Left ventricle myocardium inferior (tissue), 1 donor: ENCODE measurements at regions not wholly inside any gene's neighbourhood (a gene's known extent, or its start where the extent isn't known, plus 50 kb on each side); places are given as distances from the start of the nearest gene placed in this dataset.

Source experiments
- DNase-seq: peaks from one replicate; pipeline ENCODE4 v3.0.0-alpha.2; 2020
- H3K27ac ChIP-seq: fragments of 200-600 bp; replicated peaks from 2 replicates; pipeline ENCODE4 v1.8.0; 2021
- H3K27me3 ChIP-seq: fragments of 200-600 bp; 2 replicates; pipeline ENCODE4 v1.8.0; 2021; ENCODE audit warnings: low read depth
- H3K36me3 ChIP-seq: fragments of 200-600 bp; 2 replicates; pipeline ENCODE4 v1.8.0; 2021
- H3K4me1 ChIP-seq: fragments of 200-600 bp; 2 replicates; pipeline ENCODE4 v1.8.0; 2021
- H3K4me3 ChIP-seq: fragments of 200-600 bp; 2 replicates; pipeline ENCODE4 v1.8.0; 2021; ENCODE audit warnings: mild to moderate bottlenecking, moderate library complexity
- H3K9me3 ChIP-seq: fragments of 200-600 bp; replicated peaks from 2 replicates; pipeline ENCODE4 v1.8.0; 2021
- intact Hi-C: fragments of 100-400 bp; cut with micrococcal nuclease; formaldehyde crosslinking; loops from one replicate; pipeline ENCODE4 v1.11.0; 2022
- TF ChIP-seq, protein P1 (sequence below): fragments of 200-600 bp; IDR thresholded peaks from 2 replicates; pipeline ENCODE4 v1.8.0; 2021; ENCODE audit warnings: antibody characterized with exemption, mild to moderate bottlenecking, borderline replicate concordance
- donor health status: DM: no; HTN: yes; CAD: no; lungs with severe emphysema.

DNA sequence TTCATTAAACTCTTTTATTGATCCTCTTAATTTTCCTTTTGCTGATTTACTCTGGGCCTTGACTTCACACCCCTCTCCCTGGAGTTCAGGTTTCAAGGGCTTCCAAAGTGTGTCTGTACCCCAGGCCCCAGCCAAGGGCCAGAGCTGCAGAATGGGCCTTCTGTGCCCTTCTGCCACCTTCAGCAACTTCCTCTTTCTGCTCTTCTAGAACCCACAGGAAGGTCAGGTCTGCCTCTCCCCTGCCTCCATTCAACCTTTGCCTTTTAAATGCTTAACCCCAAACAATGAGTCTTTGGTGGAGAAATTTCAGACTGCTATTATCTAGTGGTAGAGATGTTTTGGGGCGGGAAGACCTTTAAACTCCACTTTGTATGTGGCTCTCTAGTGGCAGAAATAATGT, 63.1 kb downstream of the TSN start:
- Histone ChIP-seq H3K36me3 (no peaks in the 10 kb centered on the region), H3K27me3 (no peaks in the 10 kb centered on the region), H3K27ac (no peak overlapping the region), H3K4me3 (no peak overlapping the region), H3K4me1 (no peaks in the 10 kb centered on the region), H3K9me3 (peaks cover 24% of the 10 kb centered on the region)
- intact Hi-C loops = no loop called here
- DNase-seq = no peak
- TF ChIP-seq, protein P1, sequence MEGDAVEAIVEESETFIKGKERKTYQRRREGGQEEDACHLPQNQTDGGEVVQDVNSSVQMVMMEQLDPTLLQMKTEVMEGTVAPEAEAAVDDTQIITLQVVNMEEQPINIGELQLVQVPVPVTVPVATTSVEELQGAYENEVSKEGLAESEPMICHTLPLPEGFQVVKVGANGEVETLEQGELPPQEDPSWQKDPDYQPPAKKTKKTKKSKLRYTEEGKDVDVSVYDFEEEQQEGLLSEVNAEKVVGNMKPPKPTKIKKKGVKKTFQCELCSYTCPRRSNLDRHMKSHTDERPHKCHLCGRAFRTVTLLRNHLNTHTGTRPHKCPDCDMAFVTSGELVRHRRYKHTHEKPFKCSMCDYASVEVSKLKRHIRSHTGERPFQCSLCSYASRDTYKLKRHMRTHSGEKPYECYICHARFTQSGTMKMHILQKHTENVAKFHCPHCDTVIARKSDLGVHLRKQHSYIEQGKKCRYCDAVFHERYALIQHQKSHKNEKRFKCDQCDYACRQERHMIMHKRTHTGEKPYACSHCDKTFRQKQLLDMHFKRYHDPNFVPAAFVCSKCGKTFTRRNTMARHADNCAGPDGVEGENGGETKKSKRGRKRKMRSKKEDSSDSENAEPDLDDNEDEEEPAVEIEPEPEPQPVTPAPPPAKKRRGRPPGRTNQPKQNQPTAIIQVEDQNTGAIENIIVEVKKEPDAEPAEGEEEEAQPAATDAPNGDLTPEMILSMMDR = no peak

DNA sequence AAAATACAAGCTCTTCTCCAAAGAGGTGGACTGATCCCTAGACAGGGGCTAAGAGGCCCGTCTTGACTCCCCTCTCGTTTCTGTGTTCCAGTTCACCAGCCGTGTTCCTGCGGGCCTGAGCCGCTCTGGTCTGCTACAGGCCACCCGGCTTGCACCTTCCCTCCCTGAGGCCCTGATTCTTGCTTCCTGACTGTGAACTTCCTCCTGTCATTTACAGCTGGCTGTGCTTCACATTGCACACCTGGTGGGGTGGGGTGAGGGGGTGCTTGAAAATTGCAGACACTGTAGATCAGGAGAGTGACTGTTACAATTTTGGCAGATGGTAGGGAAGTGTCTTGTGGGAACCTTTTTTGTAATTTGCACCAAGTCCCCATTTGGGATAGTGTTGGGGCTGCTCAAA, 64.4 kb downstream of the TSN start:
- Histone ChIP-seq H3K27me3 (no peaks in the 10 kb centered on the region), H3K27ac (no peak overlapping the region), H3K4me1 (no peaks in the 10 kb centered on the region), H3K36me3 (no peaks in the 10 kb centered on the region), H3K4me3 (no peak overlapping the region), H3K9me3 (peaks cover 24% of the 10 kb centered on the region)
- intact Hi-C loops = no loop called here
- DNase-seq = no peak
- TF ChIP-seq, protein P1 = no peak

DNA sequence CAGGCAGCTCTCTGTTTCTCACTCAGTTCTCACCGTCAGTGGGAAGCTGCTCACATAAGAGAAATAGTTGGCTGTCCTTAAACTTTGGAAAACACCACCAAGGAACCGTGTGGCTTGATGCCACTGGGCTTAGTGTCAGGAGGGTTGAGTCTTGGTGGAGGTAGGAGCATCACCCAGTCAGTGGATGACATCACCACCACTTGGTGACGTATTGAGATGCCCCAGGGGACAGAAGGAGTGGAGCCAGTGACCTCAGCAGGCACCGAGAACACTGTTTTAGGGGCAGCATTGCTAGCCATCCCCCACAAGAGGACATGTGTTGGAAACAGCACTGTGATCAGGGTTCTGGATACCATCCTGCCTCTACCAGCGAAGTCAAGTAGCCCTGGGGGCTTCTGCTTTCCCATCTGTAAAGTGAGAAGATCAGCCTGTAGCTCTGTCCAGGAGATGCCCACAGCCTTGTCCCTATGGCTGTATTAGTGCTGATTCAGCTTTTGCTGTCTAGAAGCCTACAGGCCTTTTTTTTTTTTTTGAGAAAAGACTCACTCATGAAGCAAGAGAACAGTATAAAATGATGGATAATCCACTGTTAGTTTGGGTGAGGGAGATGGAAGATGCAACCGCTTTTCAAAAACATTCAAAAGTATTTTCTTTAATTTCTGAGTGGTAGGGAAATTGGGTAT, 66.2 kb downstream of the TSN start:
- H3K27me3 ChIP-seq = no peaks in the 10 kb centered on the region
- TF ChIP-seq, protein P1 = no peak
- intact Hi-C loops = no loop called here

DNA sequence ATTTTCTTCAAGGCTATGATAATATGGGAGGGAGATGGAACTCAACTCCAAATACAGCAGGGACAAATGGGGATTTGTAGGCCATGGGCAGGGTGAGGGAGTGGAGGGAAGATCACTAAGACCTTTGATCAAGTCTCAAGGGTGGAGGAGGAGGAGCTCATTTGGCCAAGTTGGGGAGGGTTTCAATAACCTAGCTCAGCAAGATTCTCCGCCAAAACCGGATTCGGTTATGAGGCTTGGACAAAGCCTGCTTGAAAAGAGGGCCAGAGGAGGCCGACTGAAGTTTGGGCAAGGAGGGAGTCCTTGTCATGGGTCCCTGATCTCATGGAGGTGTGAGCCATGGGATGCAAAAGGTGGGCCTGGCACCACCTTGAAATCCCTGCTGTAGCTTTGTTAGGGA, 68.8 kb downstream of the TSN start:
- H3K4me3 ChIP-seq = no peak overlapping the region
- no peaks in the 10 kb centered on the region for H3K4me1 ChIP-seq
- peaks cover 14% of the 10 kb centered on the region for H3K9me3 ChIP-seq
- no peaks in the 10 kb centered on the region for H3K27me3 ChIP-seq
- intact Hi-C loops = no loop called here
- TF ChIP-seq, protein P1 = no peak
- H3K36me3 ChIP-seq = no peaks in the 10 kb centered on the region
- no peak for DNase-seq
- H3K27ac ChIP-seq = no peak overlapping the region

More for the DNA sequence above, 66.2 kb downstream of the TSN start:
- Histone ChIP-seq H3K4me3 (no peak overlapping the region), H3K9me3 (peaks cover 24% of the 10 kb centered on the region), H3K4me1 (no peaks in the 10 kb centered on the region), H3K27ac (no peak overlapping the region), H3K36me3 (no peaks in the 10 kb centered on the region)
- no peak for DNase-seq

DNA sequence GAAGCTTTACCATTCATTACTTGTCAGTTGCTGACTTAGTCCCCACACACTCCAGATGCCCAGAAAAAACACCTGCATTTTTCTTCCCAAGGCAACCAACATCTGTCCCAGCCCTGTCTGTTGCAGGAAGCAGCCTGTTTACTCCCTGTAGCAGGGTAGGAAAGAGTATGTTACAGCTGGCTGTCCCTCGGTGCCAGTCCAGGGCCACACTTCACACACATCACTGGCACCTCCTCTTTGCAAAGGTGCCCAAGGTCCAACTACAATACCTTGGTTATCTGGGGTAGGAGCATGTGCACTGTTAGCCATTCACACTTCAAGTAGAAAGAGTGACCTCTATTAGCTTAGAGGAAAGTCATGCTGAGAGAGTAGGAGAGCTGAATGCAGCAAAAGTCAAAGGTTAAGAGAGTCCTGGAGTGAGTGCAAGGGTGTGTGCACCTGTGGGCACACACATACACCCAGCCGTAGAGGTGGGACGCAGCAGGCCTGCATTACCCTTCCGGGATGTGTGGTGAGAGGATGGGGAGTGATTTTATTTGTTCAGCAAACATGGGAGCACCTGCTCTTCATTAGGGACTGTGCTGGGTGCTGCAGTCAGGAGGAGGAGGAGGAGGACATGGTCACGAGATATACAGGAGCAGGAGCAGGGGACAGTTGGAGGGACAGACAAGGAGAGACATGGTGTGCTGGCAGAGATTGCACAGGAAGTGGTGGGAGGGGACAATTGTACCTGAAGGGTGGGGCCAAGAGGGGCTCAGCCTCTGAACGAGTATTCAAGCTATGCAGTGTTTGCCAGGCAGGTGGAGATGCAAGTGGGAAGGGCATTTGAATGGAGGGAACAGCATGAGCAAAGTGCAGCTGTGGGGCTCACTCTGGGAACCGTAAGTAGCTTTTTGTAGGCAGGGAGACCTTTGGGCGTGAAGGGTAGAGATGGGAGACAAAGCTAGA, 69.8 kb downstream of the TSN start:
- H3K27me3 ChIP-seq = no peaks in the 10 kb centered on the region
- intact Hi-C loops = no loop called here
- peaks cover 14% of the 10 kb centered on the region for H3K9me3 ChIP-seq
- no peak overlapping the region for H3K4me3 ChIP-seq
- H3K27ac ChIP-seq = no peak overlapping the region
- no peak for DNase-seq
- no peaks in the 10 kb centered on the region for H3K36me3 ChIP-seq
- no peaks in the 10 kb centered on the region for H3K4me1 ChIP-seq
- TF ChIP-seq, protein P1 = no peak
